Spleen (tissue), 11 donors: ENCODE measurements at regions not wholly inside any gene's neighbourhood (a gene's known extent, or its start where the extent isn't known, plus 50 kb on each side); places are given as distances from the start of the nearest gene placed in this dataset.

Source experiments
- DNase-seq: peaks from one replicate; pipeline ENCODE4 v3.0.0-alpha.2; 2020
- H3K27ac ChIP-seq, 8 donors: fragments of 200-600 bp; sonication (generic) in 7 of 8; 1 replicate in 4 of 8; 2 replicates in 4 of 8; pipeline versions ENCODE4 v1.5.0 to v1.8.0; 2016 to 2021; ENCODE audit warnings: inconsistent platforms in 4 of 8, mild to moderate bottlenecking in 4 of 8, moderate library complexity in 1 of 8
- H3K27me3 ChIP-seq, 7 donors: fragments of 200-600 bp; sonication (generic) in 6 of 7; replicated peaks in 1 of 7; 1 replicate in 4 of 7; 2 replicates in 3 of 7; pipeline versions ENCODE4 v1.5.0 to v1.8.0; 2016 to 2021; ENCODE audit warnings: inconsistent platforms in 3 of 7, mild to moderate bottlenecking in 1 of 7
- H3K36me3 ChIP-seq, 6 donors: fragments of 200-600 bp; sonication (generic) in 5 of 6; 1 replicate in 4 of 6; 2 replicates in 2 of 6; pipeline versions ENCODE4 v1.5.0 to v1.8.0; 2016 to 2021; ENCODE audit warnings: inconsistent platforms in 2 of 6
- H3K4me1 ChIP-seq, 6 donors: fragments of 200-600 bp; sonication (generic) in 5 of 6; 1 replicate in 3 of 6; 2 replicates in 3 of 6; pipeline versions ENCODE4 v1.5.0 to v1.8.0; 2016 to 2021; ENCODE audit warnings: inconsistent platforms in 3 of 6
- H3K4me3 ChIP-seq, 8 donors: fragments of 200-600 bp; sonication (generic) in 7 of 8; 1 replicate in 4 of 8; 2 replicates in 4 of 8; pipeline versions ENCODE4 v1.5.0 to v1.8.0; 2016 to 2021; ENCODE audit warnings: inconsistent platforms in 4 of 8, mild to moderate bottlenecking in 4 of 8, moderate library complexity in 2 of 8
- H3K9me3 ChIP-seq, 8 donors: fragments of 200-600 bp; sonication (generic) in 7 of 8; 1 replicate in 4 of 8; 2 replicates in 4 of 8; pipeline versions ENCODE4 v1.5.0 to v1.8.0; 2016 to 2021; ENCODE audit warnings: inconsistent platforms in 4 of 8
- POLR2A ChIP-seq, 3 donors: fragments of 450-650 bp; IDR thresholded peaks; one replicate each; pipeline ENCODE4 v1.5.1; 2017; ENCODE audit warnings: antibody characterized with exemption in 3 of 3, mild to moderate bottlenecking in 1 of 3
- POLR2AphosphoS5 ChIP-seq, 3 donors: sonication (generic); formaldehyde crosslinking; IDR thresholded peaks; one replicate each; pipeline ENCODE4 v1.5.1; 2017; ENCODE audit warnings: antibody characterized with exemption in 3 of 3
- WGBS, 5 donors: extraction: QIAGEN DNeasy Blood & Tissue Kit in 3 of 5; methylation state at CpG; one replicate each; pipeline versions ENCODE4 v1.1.5 to v1.1.7; 2013 to 2018; 5-methylcytosine and 5-hydroxymethylcytosine counted together
- intact Hi-C: fragments of 100-400 bp; cut with DNase I; formaldehyde crosslinking; loops from one replicate; pipeline ENCODE4 v1.15.0; 2023; ENCODE audit warnings: low total_unique reads
- TF ChIP-seq, protein P1 (sequence below), 11 experiments: fragments of 200-600 bp in 7 of 11; fragments of 450-650 bp in 4 of 11; sonication (generic) in 4 of 11; IDR thresholded peaks in 8 of 11; conservative IDR thresholded peaks in 3 of 11; 1 replicate in 7 of 11; 2 replicates in 4 of 11; pipeline versions ENCODE4 v1.4.0 to v1.8.0; 2016 to 2021; ENCODE audit warnings: antibody characterized with exemption in 11 of 11, inconsistent platforms in 4 of 11, mild to moderate bottlenecking in 1 of 11
- donor health status: healthy with polysubstance abuse.
- donor health status: DM: no; HTN: no; CAD: no; lungs with moderate emphysema.
- donor health status: DM: no; HTN: no; CAD: no.
- donor health status: Bipolar disorder and iron deficiency.
- donor health status: healthy.
- donor health status: DM: no; HTN: no; CAD: no.
- donor health status: DM: yes; HTN: yes; CAD: no.

DNA sequence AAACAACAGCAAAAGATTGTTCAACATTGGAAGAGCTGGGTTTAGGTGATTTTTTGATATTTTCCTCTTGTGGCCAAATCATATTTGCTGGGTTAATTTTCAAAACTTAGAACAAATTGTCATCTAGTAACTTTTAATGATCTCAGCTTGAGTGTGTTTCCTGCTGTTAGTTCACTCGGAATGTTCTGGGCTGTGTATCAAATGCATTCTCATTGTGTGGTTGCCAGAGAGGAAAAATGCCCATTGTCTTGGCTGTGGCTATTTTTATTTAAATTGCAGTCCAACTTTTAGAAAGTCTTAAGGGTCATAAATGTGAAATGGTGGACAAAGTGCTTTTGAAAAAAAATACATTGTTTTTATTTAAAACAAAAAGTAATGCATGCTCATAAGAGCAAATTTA lies 542.0 kb downstream of the TNS3 start:
- intact Hi-C loops = no loop called here
- H3K27me3 ChIP-seq = no peaks in the 10 kb centered on the region
- H3K4me1 ChIP-seq = peaks cover 0 to 8% (median 0%) of the 10 kb centered on the region in 6 donors
- no peak overlapping the region for H3K4me3 ChIP-seq
- WGBS, 5 donors = 29 to 71% (median 34%) methylated on average over 1 of the region's 1 CpG
- H3K9me3 ChIP-seq = no peaks in the 10 kb centered on the region
- no peak for TF ChIP-seq POLR2AphosphoS5 (IDR thresholded peaks at IDR 0.05)
- TF ChIP-seq, protein P1, sequence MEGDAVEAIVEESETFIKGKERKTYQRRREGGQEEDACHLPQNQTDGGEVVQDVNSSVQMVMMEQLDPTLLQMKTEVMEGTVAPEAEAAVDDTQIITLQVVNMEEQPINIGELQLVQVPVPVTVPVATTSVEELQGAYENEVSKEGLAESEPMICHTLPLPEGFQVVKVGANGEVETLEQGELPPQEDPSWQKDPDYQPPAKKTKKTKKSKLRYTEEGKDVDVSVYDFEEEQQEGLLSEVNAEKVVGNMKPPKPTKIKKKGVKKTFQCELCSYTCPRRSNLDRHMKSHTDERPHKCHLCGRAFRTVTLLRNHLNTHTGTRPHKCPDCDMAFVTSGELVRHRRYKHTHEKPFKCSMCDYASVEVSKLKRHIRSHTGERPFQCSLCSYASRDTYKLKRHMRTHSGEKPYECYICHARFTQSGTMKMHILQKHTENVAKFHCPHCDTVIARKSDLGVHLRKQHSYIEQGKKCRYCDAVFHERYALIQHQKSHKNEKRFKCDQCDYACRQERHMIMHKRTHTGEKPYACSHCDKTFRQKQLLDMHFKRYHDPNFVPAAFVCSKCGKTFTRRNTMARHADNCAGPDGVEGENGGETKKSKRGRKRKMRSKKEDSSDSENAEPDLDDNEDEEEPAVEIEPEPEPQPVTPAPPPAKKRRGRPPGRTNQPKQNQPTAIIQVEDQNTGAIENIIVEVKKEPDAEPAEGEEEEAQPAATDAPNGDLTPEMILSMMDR (IDR thresholded peaks at IDR 0.05 in 8 of 11, conservative IDR thresholded peaks at IDR 0.05 in 3 of 11) = no peak
- TF ChIP-seq POLR2A (IDR thresholded peaks at IDR 0.05) = no peak
- peak overlapping the region in 6 of 8 donors; percentile 26 to 66 (median 45) for H3K27ac ChIP-seq
- DNase-seq = no peak
- no peaks in the 10 kb centered on the region for H3K36me3 ChIP-seq

- intact Hi-C loops = no loop called here
- H3K27ac ChIP-seq = peak overlapping the region in 6 of 8 donors; percentile 26 to 66 (median 45)
- no peak overlapping the region for H3K4me3 ChIP-seq
- 79 to 83% (median 80%) methylated on average over 6 of the region's 6 CpGs for WGBS, 5 donors
- H3K4me1 ChIP-seq = peaks cover 0 to 6% (median 0%) of the 10 kb centered on the region in 6 donors
- TF ChIP-seq, protein P1 (IDR thresholded peaks at IDR 0.05 in 8 of 11, conservative IDR thresholded peaks at IDR 0.05 in 3 of 11) = no peak
- TF ChIP-seq POLR2AphosphoS5 (IDR thresholded peaks at IDR 0.05) (no peak), POLR2A (IDR thresholded peaks at IDR 0.05) (no peak)
- no peaks in the 10 kb centered on the region for H3K27me3 ChIP-seq
- no peaks in the 10 kb centered on the region for H3K9me3 ChIP-seq
- DNase-seq = no peak
- no peaks in the 10 kb centered on the region for H3K36me3 ChIP-seq
These were observed 542.7 kb downstream of the TNS3 start for GRCh38 chr7:47039089-47039648.

DNA sequence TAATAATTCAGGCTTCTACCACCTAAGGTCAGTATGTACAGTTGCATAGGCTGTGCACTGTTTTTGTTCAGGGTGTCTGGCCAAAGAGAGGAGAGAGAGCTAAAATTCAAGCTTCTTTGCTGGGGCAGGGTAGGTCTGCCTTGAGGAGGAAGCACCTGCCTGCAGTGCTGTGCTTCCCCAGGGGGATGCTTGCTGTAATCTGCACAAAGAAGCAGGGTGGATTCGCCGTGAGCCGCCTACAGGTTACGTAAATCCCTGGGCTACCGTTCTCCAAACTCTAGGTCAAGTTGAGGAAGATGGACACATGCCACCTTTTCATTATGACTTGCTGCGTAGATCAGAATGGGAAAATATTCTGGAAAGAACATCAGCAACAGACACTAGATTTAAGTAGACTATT lies 543.3 kb downstream of the TNS3 start:
- intact Hi-C loops = no loop called here
- H3K36me3 ChIP-seq = no peaks in the 10 kb centered on the region
- WGBS, 5 donors = 64 to 74% (median 67%) methylated on average over 6 of the region's 6 CpGs
- no peaks in the 10 kb centered on the region for H3K9me3 ChIP-seq
- no peaks in the 10 kb centered on the region for H3K27me3 ChIP-seq
- H3K4me3 ChIP-seq = no peak overlapping the region
- H3K4me1 ChIP-seq = peaks cover 0 to 6% (median 0%) of the 10 kb centered on the region in 6 donors
- no peak for DNase-seq
- H3K27ac ChIP-seq = peak overlapping the region in 5 of 8 donors; percentile 29 to 66 (median 57)
- TF ChIP-seq, protein P1 (IDR thresholded peaks at IDR 0.05 in 8 of 11, conservative IDR thresholded peaks at IDR 0.05 in 3 of 11) = no peak
- TF ChIP-seq POLR2AphosphoS5 (IDR thresholded peaks at IDR 0.05) (no peak), POLR2A (IDR thresholded peaks at IDR 0.05) (no peak)

- WGBS, 5 donors = 82 to 92% (median 86%) methylated on average over 7 of the region's 7 CpGs
- no peaks in the 10 kb centered on the region for H3K36me3 ChIP-seq
- H3K4me3 ChIP-seq = no peak overlapping the region
- intact Hi-C loops = no loop called here
- H3K4me1 ChIP-seq = peaks cover 0 to 6% (median 0%) of the 10 kb centered on the region in 6 donors
- TF ChIP-seq, protein P1 (IDR thresholded peaks at IDR 0.05 in 8 of 11, conservative IDR thresholded peaks at IDR 0.05 in 3 of 11) = no peak
- TF ChIP-seq POLR2A (IDR thresholded peaks at IDR 0.05) (no peak), POLR2AphosphoS5 (IDR thresholded peaks at IDR 0.05) (no peak)
- no peak for DNase-seq
- H3K27me3 ChIP-seq = no peaks in the 10 kb centered on the region
- H3K9me3 ChIP-seq = no peaks in the 10 kb centered on the region
- no peak overlapping the region for H3K27ac ChIP-seq
These were observed 544.3 kb downstream of the TNS3 start for GRCh38 chr7:47037607-47038006.
